Spleen (tissue), 7 donors: ENCODE measurements at regions not wholly inside any gene's neighbourhood (a gene's known extent, or its start where the extent isn't known, plus 50 kb on each side); places are given as distances from the start of the nearest gene placed in this dataset.

Experiments used
- POLR2AphosphoS5 ChIP-seq, 3 donors: sonication (generic); formaldehyde crosslinking; IDR thresholded peaks; one replicate each; pipeline ENCODE4 v1.5.1; 2017; ENCODE audit warnings: antibody characterized with exemption in 3 of 3
- TF ChIP-seq, protein P1 (sequence below), 11 experiments: fragments of 200-600 bp in 7 of 11; fragments of 450-650 bp in 4 of 11; sonication (generic) in 4 of 11; IDR thresholded peaks in 8 of 11; conservative IDR thresholded peaks in 3 of 11; 1 replicate in 7 of 11; 2 replicates in 4 of 11; pipeline versions ENCODE4 v1.4.0 to v1.8.0; 2016 to 2021; ENCODE audit warnings: antibody characterized with exemption in 11 of 11, inconsistent platforms in 4 of 11, mild to moderate bottlenecking in 1 of 11
- donor health status: DM: no; HTN: no; CAD: no; lungs with moderate emphysema.
- donor health status: DM: no; HTN: no; CAD: no.
- donor health status: DM: no; HTN: no; CAD: no.

DNA sequence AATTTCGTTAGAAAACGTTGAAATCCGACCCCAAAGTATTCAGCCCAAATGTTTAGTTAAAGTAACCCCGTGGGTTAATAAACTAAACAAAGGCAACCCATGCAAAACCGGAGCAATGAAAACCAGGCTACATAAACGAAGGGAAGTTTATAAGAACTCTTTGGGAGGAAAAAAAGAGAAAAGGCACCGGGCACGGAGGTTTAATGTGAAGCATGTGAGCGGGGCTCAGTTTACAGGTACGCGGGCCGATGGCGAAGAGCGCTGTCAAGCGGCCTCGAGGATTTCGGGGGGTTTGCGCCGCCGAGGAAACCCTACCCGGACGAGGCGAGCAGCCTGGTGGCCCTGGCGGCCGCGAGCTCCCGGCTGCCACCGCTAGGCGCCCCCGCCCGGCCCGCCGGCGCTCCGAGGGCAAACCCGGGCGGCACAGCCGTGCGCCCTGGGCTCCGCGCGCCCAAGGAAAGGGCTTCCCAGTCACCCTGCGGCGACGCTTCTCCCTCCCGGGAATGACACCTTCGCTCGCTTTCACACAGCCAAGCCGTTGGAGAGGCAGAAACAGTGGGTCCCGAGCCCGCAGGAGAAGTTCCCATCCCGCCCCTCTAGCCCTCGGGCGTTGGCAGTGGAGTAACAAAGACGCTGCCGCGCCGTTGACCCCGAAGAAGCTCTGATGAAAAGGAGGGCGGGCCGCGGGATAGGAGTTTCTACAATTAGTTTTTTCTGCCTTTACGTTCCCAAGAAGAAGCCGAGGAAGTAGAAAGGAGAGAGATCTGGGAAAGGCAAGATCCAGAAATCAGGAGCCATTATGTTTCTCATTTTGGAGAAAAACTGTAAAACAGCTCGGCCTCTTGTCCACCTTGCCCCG is 126.0 kb downstream of the TMEM174 start:
- TF ChIP-seq, protein P1, sequence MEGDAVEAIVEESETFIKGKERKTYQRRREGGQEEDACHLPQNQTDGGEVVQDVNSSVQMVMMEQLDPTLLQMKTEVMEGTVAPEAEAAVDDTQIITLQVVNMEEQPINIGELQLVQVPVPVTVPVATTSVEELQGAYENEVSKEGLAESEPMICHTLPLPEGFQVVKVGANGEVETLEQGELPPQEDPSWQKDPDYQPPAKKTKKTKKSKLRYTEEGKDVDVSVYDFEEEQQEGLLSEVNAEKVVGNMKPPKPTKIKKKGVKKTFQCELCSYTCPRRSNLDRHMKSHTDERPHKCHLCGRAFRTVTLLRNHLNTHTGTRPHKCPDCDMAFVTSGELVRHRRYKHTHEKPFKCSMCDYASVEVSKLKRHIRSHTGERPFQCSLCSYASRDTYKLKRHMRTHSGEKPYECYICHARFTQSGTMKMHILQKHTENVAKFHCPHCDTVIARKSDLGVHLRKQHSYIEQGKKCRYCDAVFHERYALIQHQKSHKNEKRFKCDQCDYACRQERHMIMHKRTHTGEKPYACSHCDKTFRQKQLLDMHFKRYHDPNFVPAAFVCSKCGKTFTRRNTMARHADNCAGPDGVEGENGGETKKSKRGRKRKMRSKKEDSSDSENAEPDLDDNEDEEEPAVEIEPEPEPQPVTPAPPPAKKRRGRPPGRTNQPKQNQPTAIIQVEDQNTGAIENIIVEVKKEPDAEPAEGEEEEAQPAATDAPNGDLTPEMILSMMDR (IDR thresholded peaks at IDR 0.05 in 8 of 11, conservative IDR thresholded peaks at IDR 0.05 in 3 of 11), result peak in 4 of 11 experiments; percentile 18 to 27 (median 24)
- TF ChIP-seq POLR2AphosphoS5 (IDR thresholded peaks at IDR 0.05), result no peak
